HCT116 (cell line): ENCODE measurements at regions not wholly inside any gene's neighbourhood (a gene's known extent, or its start where the extent isn't known, plus 50 kb on each side); places are given as distances from the start of the nearest gene placed in this dataset.

Experiments used
- CEBPB ChIP-seq: IDR thresholded peaks from 2 replicates; pipeline ENCODE4 v1.6.1; 2012; ENCODE audit warnings: low read depth
- CTCF ChIP-seq, 3 experiments: fragments of 200-600 bp in 1 of 3; sonication (generic) in 1 of 3; IDR thresholded peaks in 2 of 3; conservative IDR thresholded peaks in 1 of 3; 2 replicates each; pipeline ENCODE4 v1.5.1; 2012 to 2017; ENCODE audit warnings: low read depth in 2 of 3, low read length in 2 of 3, antibody characterized with exemption in 1 of 3, borderline replicate concordance in 1 of 3, control low read depth in 1 of 3, mild to moderate bottlenecking in 1 of 3, mixed read lengths in 1 of 3, mixed run types in 1 of 3, moderate library complexity in 1 of 3; ENCODE audit not compliant: insufficient read depth in 1 of 3
- EZH2 ChIP-seq: fragments of 200-600 bp; sonication (generic); IDR thresholded peaks from 2 replicates; pipeline ENCODE4 v1.6.1; 2017; ENCODE audit warnings: antibody characterized with exemption, mixed run types
- FOSL1 ChIP-seq: IDR thresholded peaks from 2 replicates; pipeline ENCODE4 v1.6.1; 2012; ENCODE audit warnings: low read depth
- JUND ChIP-seq: IDR thresholded peaks from 2 replicates; pipeline ENCODE4 v1.6.1; 2012
- MAX ChIP-seq: IDR thresholded peaks from 2 replicates; pipeline ENCODE4 v1.6.1; 2012
- SP1 ChIP-seq: IDR thresholded peaks from 2 replicates; pipeline ENCODE4 v1.6.1; 2012; ENCODE audit warnings: low read depth
- SRF ChIP-seq: IDR thresholded peaks from 2 replicates; pipeline ENCODE4 v1.6.1; 2012; ENCODE audit warnings: low read depth

DNA sequence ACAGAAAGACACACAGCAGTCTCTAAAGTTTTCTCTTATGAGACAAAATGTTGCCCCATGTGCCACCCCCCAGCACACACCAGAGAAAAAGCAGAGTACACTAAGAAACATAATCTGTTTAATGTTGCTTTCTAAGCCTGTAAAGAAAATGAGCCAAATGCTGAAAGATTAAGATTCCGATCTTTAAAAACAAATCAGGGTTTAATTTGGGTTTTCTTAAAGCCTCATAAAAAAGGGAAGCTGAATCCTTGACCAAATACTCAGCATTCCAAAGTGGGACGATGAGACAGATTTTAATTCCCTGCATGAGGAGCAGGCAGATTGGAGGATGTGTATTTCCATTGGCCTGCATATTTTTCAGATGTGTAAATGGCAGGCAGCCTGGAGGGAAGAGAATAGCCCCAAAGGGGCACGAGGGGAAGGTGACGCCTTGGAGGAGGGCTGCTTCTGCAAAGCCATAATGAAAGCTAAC is 118.4 kb downstream of the COPRS start:
- TF ChIP-seq CTCF (IDR thresholded peaks at IDR 0.05 in 2 of 3, conservative IDR thresholded peaks at IDR 0.05 in 1 of 3; ENCODE audit: borderline replicate concordance in 1 of 3, insufficient read depth in 1 of 3, low read depth in 2 of 3, low read length in 2 of 3) (no peak), SP1 (no peak), CEBPB (no peak), JUND (no peak), MAX (no peak), FOSL1 (no peak), EZH2 (no peak), SRF (no peak)
